ENCODE measurements at regions not wholly inside any gene's neighbourhood (a gene's known extent, or its start where the extent isn't known, plus 50 kb on each side); places are given as distances from the start of the nearest gene placed in this dataset.
"Not testable (repeated sequence)": the region's sequence is repeated elsewhere in the genome, so short reads cannot be mapped to it uniquely, and the experiment has no call there.

DNA sequence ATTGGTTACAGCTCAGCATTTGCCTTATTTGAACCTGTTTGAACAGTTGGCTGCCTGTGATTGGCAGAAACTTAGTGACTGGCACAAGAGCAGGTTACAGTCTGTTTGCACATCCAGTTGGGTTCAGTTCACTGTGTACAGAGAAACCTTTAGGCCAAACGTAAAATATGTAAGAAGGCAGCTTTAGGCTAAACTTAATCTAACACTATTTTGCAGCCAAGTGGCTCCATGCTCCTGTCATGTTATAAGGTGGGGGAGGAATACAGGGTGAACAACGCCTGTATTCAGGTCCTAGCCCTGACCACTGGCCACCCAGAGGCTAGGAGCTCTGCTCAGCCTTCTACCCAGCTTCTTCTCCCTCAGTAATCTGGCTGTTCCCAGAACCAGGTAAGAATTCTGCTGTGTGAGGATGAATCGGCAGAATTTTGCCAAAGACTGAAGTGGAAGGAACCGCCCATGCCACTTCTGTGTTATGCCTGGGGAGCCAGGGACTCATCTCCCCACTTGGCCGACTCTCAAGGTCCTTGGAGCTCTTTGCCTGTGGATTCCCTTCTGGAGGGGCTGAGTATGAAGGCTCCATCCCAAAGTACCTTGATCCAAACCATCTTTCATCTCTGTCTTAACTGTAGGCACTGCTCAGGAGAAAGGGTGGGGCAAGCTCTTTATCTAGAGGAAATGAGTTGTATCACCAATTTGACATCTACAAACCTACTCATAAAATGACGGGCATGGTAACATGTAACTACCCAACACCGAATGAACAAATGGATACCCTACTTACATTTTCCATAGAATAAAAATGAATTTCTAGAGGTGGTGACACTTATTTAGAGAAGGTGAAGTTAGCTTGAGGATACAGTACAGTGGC is 164.4 kb upstream of the NAMPT start:
- H3K27ac ChIP-seq, result no peak overlapping the region
- TF ChIP-seq, protein P1, sequence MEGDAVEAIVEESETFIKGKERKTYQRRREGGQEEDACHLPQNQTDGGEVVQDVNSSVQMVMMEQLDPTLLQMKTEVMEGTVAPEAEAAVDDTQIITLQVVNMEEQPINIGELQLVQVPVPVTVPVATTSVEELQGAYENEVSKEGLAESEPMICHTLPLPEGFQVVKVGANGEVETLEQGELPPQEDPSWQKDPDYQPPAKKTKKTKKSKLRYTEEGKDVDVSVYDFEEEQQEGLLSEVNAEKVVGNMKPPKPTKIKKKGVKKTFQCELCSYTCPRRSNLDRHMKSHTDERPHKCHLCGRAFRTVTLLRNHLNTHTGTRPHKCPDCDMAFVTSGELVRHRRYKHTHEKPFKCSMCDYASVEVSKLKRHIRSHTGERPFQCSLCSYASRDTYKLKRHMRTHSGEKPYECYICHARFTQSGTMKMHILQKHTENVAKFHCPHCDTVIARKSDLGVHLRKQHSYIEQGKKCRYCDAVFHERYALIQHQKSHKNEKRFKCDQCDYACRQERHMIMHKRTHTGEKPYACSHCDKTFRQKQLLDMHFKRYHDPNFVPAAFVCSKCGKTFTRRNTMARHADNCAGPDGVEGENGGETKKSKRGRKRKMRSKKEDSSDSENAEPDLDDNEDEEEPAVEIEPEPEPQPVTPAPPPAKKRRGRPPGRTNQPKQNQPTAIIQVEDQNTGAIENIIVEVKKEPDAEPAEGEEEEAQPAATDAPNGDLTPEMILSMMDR (conservative IDR thresholded peaks at IDR 0.05), result no peak

DNA sequence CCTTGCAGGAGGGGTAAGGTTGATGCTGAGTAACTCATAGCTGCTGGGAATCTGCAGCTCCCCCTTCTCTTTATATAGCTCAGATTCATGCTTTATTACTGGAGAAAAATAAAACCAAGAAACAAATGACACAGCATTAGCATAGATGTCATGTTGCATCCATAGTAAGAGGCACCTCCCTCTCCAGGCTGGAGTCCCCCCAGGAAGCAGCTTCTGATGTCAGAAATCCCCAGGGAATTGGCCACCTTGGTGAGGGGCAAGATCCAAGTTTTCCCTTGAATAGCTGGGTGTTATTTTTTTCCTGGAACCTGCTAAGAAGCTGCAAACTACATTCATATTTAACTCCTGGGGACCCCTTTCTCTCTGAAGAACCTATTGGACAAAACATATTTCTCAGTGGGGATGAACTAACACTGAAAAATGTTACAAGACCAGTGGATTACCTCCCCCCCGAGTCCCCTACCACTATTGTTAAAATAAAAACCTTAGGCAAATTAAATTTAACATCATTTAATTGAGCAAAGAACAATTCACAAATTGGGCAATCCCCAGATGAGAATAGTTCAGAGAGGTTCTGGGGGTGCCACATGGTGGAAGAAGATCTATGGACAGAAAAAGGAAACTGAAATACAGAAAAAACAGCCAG is 163.7 kb upstream of the NAMPT start:
- no peak overlapping the region for H3K27ac ChIP-seq
- TF ChIP-seq, protein P1 (conservative IDR thresholded peaks at IDR 0.05), result no peak

DNA sequence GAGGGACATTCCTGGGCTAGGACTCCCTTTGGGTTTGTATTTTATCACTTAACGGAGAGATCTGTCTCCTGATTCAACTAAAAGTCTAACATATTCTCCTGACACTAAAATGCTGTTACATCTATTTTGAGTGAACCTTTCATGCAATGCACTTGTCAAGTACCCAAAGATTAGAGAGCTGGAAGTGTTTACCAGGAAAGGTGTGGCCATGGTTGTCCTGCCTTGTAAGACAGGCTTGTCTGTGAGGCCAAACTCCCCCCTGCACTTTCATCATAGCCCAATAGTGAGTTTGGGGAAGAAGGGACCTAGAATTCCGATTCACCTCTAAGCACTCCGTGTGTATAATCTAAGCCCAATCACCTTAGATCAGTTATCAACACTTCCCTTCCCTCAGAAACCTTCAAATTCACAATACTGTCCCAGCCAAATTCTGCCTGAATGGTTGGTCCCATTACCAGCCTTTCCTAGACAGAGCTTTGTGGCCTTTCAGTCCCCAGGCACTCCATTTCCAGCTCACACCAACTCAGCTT is 162.6 kb upstream of the NAMPT start:
- TF ChIP-seq, protein P1 (conservative IDR thresholded peaks at IDR 0.05), result no peak
- H3K27ac ChIP-seq, result no peak overlapping the region

DNA sequence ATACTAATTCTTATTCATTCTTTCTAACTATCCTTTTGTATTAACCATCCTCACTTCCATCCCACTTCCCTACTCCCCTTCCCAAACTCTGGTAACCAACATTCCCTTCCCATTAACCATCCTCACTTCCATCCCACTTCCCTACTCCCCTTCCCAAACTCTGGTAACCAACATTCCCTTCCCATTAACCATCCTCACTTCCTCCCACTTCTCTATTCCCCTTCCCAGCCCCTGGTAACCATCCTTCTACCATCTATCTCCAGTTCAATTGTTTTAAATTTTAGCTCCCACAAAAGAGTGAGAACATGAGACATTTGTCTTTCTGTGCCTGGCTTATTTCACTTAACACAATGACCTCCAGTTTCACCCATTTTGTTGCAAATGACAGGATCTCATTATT is 160.6 kb upstream of the NAMPT start:
- not testable (repeated sequence) for H3K27ac ChIP-seq

DNA sequence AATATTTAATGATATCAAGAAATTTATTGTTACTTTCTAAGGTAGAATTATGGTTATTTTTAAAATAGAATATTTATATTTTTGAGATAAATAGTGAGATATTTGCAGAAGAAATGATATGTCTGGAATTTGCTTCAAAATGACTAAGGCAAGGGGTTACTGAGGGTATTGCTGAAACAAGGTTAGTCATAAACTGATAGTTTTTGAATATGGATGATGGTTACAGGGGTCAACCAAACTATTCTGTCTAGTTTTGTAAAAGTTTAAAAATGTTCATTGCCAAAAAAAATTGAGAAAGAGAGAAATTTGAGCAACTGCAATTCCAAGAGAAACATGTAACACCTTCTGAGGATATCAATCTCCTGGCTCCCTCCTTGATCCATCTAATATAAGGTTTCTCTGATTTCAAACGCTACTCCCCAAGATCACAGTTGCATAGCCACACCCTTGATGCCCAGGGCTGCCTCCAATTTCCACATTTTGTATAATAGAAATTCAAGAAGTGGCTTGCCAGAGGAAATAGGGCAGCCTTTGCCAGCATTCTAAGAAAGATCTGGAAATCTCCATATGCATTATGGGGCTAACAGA is 159.4 kb upstream of the NAMPT start:
- TF ChIP-seq, protein P1 (conservative IDR thresholded peaks at IDR 0.05), result no peak
- H3K27ac ChIP-seq, result no peak overlapping the region

DNA sequence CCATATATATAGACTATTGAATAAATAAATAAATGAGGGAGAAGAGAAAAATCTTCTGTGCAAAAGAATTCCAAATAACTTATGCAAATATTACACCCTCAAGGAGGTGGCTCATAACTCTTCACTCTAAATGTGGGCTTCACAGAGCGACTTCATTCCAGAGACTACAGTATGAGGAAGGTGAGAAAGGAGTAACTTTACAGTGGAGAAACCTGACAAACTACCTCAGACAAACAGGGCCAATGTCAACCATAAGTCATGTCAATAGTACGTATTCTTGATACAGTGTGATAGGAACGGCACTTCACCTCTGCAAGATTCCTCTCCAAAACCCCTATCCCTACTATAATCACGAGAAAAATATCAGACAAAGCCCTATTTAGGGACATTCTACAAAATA is 158.4 kb upstream of the NAMPT start:
- TF ChIP-seq, protein P1 (conservative IDR thresholded peaks at IDR 0.05), result no peak
- no peak overlapping the region for H3K27ac ChIP-seq

DNA sequence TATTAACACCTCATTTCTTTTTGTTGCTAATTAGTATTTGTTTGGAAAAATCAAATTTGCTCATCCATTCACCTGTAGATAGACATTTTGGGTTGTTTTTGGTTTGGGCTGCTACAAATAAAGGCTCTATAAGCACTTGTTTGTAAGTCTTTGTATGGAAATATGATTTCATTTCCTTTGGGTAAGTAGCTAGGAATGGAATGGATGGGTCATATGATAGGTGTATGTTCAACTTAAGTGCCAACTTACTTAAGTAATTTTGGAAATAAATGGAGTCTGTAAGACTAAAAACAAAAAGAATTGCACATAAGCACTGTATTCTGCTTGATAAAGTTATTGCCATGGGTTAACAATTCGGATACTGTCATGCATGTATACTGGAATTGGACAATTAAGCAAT is 157.7 kb upstream of the NAMPT start:
- H3K27ac ChIP-seq, result no peak overlapping the region
- TF ChIP-seq, protein P1 (conservative IDR thresholded peaks at IDR 0.05), result no peak

DNA sequence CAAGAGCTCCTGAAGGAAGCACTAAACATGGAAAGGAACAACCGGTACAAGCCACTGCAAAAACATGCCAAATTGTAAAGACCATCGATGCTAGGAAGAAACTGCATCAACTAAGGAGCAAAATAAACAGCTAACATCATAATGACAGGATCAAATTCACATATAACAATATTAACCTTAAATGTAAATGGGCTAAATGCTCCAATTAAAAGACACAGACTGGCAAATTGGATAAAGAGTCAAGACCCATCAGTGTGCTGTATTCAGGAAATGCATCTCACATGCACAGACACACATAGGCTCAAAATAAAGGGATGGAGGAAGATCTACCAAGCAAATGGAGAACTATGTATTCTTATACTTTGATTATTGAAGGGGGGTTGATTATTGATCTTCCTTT is 156.6 kb upstream of the NAMPT start:
- not testable (repeated sequence) for H3K27ac ChIP-seq

DNA sequence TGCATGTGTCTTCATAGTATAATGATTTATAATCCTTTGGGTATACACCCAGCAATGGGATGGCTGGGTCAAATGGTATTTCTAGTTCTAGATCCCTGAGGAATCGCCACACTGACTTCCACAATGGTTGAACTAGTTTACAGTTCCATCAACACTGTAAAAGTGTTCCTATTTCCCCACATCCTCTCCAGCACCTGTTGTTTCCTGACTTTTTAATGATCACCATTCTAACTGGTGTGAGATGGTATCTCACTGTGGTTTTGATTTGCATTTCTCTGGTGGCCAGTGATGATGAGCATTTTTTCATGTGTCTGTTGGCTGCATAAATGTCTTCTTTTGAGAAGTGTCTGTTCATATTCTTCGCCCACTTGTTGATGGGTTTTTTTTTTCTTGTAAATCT is 152.2 kb upstream of the NAMPT start:
- not testable (repeated sequence) for H3K27ac ChIP-seq
